Stimulated activated CD4-positive, alpha-beta T cell treated with anti-CD3 and anti-CD28 coated beads, Interleukin-2, amount 100 ng/mL, for 48 hours (primary cell): ENCODE measurements at regions not wholly inside any gene's neighbourhood (a gene's known extent, or its start where the extent isn't known, plus 50 kb on each side); places are given as distances from the start of the nearest gene placed in this dataset.
"Not testable (repeated sequence)": the region's sequence is repeated elsewhere in the genome, so short reads cannot be mapped to it uniquely, and the experiment has no call there.

Source experiments
- DNase-seq, 2 donors: peaks; one replicate each; pipeline ENCODE4 v3.0.0-alpha.2; 2020

GRCh38 chr7:47087866-47088265, 494.0 kb downstream of the TNS3 start:
- DNase-seq = no peak

- no peak for DNase-seq
These were observed 496.2 kb downstream of the TNS3 start for GRCh38 chr7:47085491-47086275.

- DNase-seq = no peak
These were observed 498.2 kb downstream of the TNS3 start for GRCh38 chr7:47083476-47084250.

- no peak for DNase-seq
These were observed 501.1 kb downstream of the TNS3 start for GRCh38 chr7:47080816-47081215.

- DNase-seq = no peak
These were observed 503.7 kb downstream of the TNS3 start for GRCh38 chr7:47078241-47078640.

- DNase-seq = no peak
These were observed 507.2 kb downstream of the TNS3 start for GRCh38 chr7:47074702-47075153.

GRCh38 chr7:47073284-47073683, 508.6 kb downstream of the TNS3 start:
- DNase-seq = no peak

- DNase-seq = no peak
These were observed 510.0 kb downstream of the TNS3 start for GRCh38 chr7:47071866-47072265.

GRCh38 chr7:47069385-47070076, 512.4 kb downstream of the TNS3 start:
- DNase-seq = no peak

- DNase-seq = no peak
These were observed 514.8 kb downstream of the TNS3 start for GRCh38 chr7:47066976-47067614.

GRCh38 chr7:47056731-47057130, 525.2 kb downstream of the TNS3 start:
- DNase-seq = no peak

GRCh38 chr7:47052541-47053208, 529.2 kb downstream of the TNS3 start:
- DNase-seq = not testable (repeated sequence)

GRCh38 chr7:47049234-47049774, 532.6 kb downstream of the TNS3 start:
- DNase-seq = no peak

- DNase-seq = no peak
These were observed 534.5 kb downstream of the TNS3 start for GRCh38 chr7:47047384-47047783.

GRCh38 chr7:47046949-47047348, 535.0 kb downstream of the TNS3 start:
- DNase-seq = no peak

GRCh38 chr7:47045207-47046051, 536.5 kb downstream of the TNS3 start:
- DNase-seq = no peak

- no peak for DNase-seq
These were observed 537.3 kb downstream of the TNS3 start for GRCh38 chr7:47044625-47045024.

- no peak for DNase-seq
These were observed 538.6 kb downstream of the TNS3 start for GRCh38 chr7:47043304-47043703.

- no peak for DNase-seq
These were observed 539.2 kb downstream of the TNS3 start for GRCh38 chr7:47042669-47043068.

GRCh38 chr7:47040795-47041347, 541.0 kb downstream of the TNS3 start:
- DNase-seq = no peak

GRCh38 chr7:47039904-47040303, 542.0 kb downstream of the TNS3 start:
- DNase-seq = no peak
